G401 (cell line): ENCODE measurements at regions not wholly inside any gene's neighbourhood (a gene's known extent, or its start where the extent isn't known, plus 50 kb on each side); places are given as distances from the start of the nearest gene placed in this dataset.

Experiments
- DNase-seq: peaks from one replicate; pipeline ENCODE4 v3.0.0-alpha.2; 2015; ENCODE audit warnings: low spot score
- in situ Hi-C: cut with HindIII; loops from 2 replicates; pipeline ENCODE4 v1.10.0; 2016; ENCODE audit warnings: low sequenced_read_pairs, mixed read lengths

DNA sequence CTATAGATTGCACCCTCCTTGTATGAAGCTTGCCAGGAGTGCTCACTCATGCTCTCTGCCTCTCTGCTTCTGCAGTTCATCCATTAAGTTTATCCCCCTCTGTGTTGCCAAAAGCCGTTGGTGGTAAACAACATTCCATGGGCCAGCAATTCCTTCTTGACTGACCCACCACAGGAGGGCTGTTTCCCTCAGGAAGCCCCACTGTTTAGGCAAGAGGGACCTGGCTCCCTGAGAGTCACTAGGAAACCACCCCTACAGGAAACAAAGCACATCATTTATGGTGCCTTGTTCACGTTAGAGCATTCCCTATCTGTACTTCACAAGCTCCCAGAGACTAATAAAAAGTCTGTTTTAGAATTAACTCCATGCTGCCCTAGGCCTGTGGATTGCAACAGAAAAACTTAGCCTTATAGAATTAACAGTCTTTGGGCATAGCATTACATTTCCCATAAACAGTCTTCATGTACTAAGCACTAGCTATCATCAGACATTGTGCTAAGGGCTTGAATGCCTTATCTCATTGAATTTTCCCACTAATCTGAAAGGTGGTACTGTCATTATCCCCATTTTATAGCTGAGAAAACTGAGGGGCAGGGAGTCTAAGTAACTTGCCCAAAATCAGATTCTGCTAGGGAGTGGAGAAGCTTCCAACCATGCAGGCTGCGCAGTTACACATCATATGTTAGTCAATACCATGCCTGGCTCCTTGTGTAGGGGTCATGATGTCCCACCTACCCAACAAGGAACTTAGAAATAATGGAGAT, 149.9 kb downstream of the SHQ1 start:
- in situ Hi-C loops: no loop called here
- no peak for DNase-seq

DNA sequence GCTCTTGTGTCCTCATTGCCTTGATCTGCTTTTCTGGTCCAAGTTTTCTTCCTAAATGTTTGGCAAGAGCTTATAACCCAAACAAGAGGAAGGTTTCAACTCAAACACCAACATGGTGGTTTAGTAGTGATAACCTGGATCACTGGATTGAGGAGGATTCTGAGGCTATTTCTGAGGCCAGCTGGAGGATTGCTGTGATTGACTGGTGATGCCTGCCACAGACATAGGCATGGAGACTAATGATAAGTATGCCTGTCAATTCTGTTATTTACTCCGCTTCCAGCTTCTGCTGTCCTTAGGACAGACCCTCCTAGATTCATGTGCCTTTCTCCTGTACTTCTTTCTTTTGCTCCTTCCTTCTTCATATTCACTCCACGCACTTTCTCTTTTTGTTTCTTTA, 150.5 kb downstream of the SHQ1 start:
- no peak for DNase-seq
- in situ Hi-C loops: no loop called here

DNA sequence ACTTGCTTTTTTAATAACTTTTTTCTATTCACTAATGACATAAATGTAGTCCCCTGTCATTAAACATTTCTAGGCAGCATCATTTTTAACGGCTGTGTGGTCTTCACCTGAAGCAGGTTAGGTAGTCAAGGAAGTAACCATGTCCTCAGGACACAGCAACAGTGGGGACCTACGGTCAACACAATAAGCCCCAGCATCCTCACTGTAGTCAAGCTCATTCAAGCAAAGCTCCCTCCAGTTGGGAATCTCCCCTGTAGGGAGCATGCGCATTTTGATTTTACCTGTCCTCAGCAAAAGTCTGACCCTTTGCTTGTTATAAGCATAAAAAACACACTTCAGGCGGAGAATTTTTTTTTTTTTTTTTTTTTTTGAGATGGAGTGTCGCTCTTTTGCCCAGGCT, 151.4 kb downstream of the SHQ1 start:
- in situ Hi-C loops: no loop called here
- no peak for DNase-seq

DNA sequence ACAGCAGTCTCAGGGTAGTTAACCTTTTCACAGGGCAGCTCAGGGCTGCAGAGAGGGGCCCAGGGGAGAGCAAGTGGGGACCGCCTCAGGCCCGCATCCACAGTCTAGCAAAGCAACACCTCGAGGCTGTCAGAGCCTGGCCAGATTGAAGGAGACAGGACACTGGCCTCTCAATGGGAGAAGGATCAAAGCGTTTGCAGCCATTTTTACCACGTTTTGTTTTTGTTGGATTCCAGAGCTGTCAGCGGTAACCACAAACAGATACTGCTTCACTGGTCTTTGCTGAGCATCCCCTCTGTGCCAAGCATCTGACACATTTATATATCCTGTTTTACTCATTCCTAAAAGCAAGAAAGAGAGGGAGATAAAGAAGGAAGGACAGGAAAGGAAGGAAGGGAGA, 153.8 kb downstream of the SHQ1 start:
- in situ Hi-C loops: no loop called here
- DNase-seq: no peak

DNA sequence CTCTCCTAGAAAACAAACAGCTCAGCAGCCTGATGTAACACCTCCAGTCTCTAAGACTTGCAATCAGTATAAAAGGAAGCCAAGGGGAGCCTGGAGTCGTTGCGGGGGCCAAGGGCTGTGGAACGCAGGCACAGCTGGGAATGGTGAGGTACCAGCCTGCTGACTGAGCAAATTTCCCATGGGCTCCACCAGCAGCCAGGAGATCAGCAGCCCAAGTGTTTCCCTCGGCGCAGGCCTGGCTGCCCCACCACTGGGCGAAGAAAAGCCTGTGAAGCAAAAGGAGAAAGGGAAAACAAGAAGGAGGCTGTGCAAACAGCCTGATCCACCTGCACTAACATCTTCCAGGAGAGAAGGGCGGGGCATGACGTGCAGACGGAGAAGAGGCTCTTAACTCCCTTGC, 155.3 kb downstream of the SHQ1 start:
- in situ Hi-C loops: no loop called here
- no peak for DNase-seq

DNA sequence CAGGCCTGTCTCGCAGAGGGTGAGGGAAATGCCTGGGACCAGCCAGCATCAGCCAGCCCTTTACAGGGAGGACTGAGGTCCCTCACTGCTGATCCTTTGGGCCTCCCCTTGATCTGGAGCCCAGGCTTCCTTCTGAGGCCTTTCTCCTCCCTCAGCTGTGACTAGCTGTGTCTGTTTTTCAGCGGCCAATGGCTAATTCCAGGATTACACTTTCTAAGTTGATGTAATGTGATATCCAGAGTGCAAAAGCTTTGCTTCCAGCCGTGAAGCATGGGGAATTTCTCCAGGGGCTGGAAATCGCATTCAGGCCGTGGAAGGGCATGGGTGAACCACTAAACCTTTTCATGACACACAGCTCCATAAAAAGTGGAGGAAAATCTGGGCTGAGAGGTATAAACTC, 157.6 kb downstream of the SHQ1 start:
- in situ Hi-C loops: no loop called here
- DNase-seq: no peak

DNA sequence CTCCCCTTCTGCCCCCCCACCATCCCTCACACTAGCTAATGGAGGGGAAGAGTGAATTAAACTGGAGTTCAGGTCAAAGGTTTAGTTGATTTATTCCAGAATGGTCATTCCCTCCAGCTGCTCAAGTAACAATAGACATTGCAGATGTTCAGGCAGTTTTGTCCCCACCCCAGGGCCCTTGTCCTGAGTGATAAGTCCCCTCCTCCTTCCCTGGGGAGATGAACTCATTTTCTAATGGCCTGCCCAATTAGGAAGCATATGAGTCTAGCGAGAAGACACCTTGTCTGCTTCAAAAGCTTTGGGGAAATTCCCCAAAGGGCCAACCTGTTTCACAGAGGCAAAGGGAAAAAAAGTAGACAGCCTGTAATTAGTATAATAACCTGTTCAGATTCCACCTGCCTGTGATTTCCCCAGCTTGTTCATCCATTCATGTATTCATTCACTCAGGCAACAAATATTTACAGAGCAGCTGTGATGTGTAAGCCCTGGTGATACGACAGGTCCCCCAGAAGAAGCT, 165.3 kb downstream of the SHQ1 start:
- in situ Hi-C loops: no loop called here
- DNase-seq: no peak

DNA sequence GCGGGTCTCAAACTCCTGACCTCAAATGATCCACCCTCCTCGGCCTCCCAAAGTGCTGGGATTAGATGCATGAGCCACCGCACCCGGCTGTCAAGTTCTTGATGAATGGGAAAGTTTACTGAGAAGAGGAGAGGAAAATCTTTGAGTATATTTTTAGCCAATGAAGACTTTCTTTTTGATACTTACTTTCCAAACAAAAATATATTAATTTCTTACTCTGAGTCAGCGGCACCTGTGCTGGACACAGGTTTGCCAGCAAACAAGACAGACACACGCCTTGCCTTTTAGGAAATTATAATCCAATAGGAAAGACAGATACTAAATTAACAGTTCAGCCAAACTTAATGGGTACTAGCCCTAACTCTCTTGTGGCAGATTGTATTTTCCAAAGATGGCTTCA, 166.6 kb downstream of the SHQ1 start:
- no peak for DNase-seq
- in situ Hi-C loops: no loop called here

DNA sequence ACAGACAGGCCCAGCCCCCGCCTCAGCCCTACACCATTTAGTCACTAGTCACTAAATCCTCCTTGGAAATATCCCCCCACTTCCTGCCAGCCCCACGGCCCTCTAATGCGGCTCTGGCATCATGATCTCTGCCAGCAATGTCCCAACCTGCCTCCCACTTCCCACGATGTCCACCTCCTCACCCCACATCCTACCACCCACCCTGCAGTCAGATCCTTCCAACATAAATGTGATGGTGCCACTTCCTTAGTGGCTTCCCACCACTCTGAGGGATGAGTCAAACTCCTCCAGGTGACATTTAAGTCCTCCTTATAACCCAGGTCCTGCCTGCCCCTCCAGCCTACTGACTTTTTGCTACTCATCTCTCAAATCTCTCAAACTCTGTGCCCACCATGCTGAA, 167.5 kb downstream of the SHQ1 start:
- in situ Hi-C loops: no loop called here
- no peak for DNase-seq

DNA sequence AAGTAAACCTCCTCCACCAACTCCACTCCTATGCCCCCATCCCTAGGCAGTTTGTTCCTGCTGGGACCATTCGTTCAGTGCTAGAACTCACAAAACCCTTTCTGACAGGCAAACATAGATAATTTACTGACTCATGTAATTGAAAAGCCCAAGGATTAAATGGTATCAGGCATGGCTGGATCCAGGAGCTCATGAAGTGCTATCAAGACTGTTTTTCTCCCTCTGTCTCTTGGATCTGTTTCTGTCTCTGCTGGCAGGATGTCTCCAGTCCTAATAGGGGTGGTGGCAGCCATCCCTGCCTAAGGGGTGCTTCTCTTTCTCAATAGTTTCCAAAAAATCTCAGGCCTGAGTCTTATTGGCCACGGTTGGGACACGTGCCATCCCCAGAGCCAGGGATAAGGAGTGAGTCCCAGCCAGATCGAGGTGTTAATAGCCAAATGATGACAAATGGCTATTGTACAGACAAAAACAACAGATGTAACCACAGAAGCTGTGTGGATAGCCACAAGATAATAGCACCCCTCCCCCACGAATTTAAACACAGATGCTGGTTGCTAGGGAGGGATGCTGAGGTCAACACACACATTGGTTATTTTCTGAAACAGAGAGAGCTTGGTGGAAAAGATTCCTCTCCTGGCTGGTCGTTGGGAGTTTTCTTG, 168.6 kb downstream of the SHQ1 start:
- DNase-seq: no peak
- in situ Hi-C loops: no loop called here

DNA sequence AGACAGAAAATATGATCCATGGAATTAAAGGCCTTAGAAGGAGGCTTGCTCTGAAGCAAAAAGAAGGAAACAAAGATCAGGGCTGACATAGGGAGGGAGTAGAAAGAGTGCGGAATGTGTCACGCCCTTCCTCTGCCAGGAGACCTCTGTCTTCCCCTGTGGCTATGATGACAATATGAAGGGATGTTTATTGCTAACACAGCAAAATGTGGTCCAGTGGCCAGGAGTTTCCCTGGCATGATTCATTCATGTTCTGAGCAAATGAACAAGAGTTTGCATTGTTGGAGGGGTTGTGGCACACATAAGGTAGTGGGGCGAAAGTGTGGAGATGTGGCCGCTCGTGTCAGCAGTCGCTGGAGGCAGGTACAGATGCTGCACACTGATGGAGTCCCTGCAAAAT, 169.4 kb downstream of the SHQ1 start:
- in situ Hi-C loops: no loop called here
- no peak for DNase-seq

DNA sequence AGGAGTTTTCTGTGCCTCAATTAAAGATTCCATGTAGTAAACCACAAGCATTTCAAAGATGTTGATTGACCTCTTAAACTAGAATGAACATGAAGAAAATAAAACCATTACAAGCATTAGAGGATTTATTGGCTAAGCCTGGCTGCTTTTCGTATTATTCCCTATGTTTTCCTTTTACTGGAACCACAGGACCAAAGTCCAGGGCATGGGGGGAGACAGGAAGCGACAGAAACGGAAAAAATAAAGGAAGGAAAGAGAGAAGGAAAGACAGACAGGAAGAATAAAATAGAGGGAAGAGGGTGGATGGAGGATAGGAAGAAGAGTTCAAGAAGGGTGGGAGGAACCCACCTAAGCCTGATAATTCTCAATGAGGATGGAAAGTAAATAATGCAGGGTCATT, 169.9 kb downstream of the SHQ1 start:
- in situ Hi-C loops: no loop called here
- DNase-seq: no peak

DNA sequence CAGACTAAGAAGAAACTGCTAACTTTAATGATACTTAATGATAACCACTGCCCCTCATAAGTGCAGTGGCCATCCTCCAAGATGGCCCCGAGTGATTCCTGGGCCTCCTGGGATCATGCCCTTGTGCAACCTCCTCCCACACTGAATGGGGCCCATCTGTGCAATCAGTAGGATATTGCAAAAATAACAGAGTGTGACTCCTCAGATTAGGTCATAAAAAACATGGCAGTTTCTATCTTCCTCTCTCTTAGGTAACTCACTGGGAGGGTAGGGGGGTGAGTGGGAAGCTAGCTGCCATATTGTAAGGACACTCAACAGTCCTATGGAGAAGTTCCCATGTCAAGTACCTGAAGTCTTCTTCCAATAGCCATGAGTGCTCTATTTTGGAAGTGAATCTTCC, 173.0 kb downstream of the SHQ1 start:
- in situ Hi-C loops: no loop called here
- no peak for DNase-seq

DNA sequence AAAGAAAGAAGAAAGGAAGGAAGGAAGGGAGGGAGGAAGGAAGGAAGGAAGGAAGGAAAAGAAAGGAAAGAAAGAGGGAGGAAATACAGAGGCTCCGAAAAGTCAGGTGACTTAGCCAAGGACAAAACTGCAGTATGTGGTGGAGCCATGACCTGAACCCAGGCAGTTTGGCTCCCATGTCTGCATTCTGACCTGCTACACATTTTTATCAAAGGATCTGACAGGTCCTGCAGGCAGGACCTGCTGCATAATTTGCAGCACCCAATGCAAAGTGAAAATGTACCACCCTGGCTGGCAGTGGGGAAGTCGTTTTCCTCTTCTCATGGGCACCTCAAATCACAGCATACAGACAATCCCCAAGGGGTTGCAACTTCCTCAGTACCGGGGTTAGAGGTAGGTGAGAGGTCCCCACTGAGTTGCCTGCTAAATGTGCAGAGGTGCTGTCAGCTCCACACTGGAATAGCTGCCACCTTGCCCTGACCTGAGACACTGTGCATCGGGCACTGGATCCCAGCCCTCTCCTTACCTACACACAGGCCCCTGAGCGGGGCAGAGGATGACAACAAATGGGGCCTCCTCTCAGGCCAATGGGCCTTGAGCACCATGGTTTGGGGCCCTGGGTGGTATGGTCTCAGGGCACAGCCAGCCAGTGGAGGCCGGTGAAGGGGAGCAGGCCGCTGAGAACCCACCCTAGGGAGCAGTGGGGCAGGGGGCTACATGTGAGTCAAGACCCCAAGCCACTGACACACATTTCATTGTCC, 175.1 kb downstream of the SHQ1 start:
- in situ Hi-C loops: no loop called here

DNA sequence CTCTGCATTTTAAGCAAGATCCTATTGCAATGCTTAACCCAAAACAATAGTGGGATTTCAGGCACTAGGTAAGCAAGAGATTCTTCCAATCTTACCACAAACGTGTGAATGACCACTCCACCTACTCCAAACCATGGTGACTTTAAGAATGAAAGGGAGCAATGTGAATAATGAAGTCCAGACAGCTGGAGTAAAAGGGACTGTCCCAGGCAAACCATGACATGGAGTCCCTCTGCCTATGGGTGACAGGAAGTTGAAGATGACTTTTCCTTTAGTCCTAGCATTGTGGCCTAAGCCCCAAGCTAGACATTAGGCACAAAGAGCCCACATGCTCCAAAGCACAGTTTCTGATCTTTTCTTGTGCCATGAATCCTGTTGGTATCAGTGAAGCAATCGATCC, 179.0 kb downstream of the SHQ1 start:
- DNase-seq: no peak
- in situ Hi-C loops: no loop called here

More for the DNA sequence above, 175.1 kb downstream of the SHQ1 start:
- no peak for DNase-seq

DNA sequence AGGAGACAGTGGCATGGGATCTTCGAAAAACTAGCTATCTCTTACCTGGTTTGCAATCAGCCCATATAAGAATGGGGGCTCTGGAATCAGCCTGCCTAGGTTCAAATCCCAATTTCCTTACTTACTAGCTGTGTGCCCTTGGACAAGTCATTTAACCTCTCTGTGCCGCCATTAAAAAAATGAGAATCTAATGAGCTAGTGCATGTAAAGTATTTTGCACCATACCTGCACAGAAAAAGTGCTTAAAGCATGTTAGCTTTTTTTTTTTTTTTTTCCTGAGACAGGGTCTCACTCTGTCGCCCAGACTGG, 181.8 kb downstream of the SHQ1 start:
- in situ Hi-C loops: no loop called here
- DNase-seq: no peak

DNA sequence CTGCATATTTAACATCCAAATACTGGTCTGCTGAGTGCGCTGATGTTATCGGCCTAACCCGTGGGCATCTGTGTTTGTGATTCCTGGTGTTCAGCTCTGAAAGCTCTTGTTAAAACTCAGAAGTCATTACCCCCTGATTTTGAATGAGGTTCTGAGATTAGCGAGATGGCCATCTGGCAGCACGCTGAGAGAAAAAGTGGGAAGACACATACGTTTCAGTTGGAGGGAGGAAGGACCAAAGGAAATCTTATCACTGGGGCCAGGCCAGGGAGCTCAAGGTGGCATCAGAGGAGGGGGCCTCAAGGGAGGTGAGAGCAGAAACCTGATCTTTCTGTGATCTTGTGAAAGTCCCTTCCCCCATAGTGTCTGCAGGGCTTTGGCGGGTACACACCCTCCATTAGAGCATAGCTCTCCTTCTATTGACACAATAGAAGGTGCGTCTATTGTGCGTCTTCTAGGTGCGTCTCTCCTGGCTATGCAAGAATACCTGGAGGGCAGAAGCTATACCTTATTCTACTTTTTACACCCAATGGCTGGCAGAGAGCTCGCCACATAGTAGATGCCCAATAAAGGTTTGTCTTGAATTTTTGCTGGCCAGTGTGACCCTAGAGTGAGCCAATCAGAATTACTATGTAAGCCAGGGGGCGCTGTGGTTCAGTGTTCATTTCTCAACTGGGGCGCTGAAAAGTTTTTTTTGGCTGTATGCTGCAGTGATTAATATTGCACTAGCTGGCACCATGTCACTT, 182.4 kb downstream of the SHQ1 start:
- no peak for DNase-seq
- in situ Hi-C loops: no loop called here

DNA sequence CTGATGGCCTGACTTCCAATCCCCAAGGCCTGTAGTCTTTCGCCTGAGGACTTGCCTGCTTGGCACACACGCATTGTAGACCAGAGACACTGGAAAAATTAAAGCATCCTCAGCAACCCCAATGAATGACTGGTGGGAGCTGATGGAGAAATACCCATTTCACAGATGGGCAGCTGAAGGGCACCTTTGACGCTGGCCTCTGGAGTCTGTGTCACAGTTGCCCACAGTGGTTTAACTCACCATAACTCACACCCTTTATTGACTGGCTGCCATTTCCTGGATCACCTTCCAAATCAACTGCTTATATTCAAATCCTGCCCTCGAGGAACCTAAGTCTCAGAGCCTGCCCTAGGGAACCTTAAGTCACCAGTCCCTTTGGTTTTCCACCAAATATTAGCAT, 183.1 kb downstream of the SHQ1 start:
- in situ Hi-C loops: no loop called here
- DNase-seq: no peak

DNA sequence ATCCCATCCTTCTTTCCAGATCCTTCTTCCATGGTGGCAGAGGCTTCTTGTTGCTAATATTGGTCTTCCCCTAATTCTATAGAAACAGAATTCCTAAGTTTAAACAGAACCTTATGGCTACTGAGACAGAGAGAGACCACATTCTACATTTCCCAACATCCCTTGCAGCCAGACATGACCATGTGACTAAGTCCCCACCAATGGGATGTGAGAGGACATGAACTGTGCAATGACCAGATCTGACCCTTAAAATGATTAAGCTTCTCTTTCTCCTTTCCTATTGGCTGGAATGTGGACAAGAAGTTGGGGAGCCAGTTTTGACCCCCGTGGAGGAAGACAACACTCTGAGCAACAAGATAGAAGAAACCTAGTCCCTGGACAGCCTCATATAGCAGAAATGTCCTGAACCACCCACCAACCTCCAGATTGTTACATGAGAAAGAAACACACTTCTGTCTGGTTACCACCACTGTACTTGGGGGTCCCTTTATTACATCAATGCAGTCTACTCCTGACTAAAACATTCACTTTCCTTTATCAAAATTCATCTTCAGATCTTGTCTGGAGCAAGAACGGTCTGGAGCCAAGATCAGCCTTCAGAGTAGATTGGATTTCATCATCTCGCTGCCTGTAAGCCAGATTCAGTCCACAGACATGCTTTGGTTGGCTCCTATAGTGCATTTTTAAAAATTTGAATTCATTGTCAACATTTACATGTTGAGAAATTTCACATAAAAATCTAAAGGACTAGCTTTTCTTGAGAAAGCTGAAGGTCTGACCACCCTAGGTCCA, 183.9 kb downstream of the SHQ1 start:
- DNase-seq: no peak
- in situ Hi-C loops: no loop called here
